Left ventricle myocardium inferior (tissue), 1 donor: ENCODE measurements at regions not wholly inside any gene's neighbourhood (a gene's known extent, or its start where the extent isn't known, plus 50 kb on each side); places are given as distances from the start of the nearest gene placed in this dataset.

Experiments used
- DNase-seq: peaks from one replicate; pipeline ENCODE4 v3.0.0-alpha.2; 2020
- H3K27ac ChIP-seq: fragments of 200-600 bp; replicated peaks from 2 replicates; pipeline ENCODE4 v1.8.0; 2021
- H3K27me3 ChIP-seq: fragments of 200-600 bp; 2 replicates; pipeline ENCODE4 v1.8.0; 2021; ENCODE audit warnings: low read depth
- H3K36me3 ChIP-seq: fragments of 200-600 bp; 2 replicates; pipeline ENCODE4 v1.8.0; 2021
- H3K4me1 ChIP-seq: fragments of 200-600 bp; 2 replicates; pipeline ENCODE4 v1.8.0; 2021
- H3K4me3 ChIP-seq: fragments of 200-600 bp; 2 replicates; pipeline ENCODE4 v1.8.0; 2021; ENCODE audit warnings: mild to moderate bottlenecking, moderate library complexity
- H3K9me3 ChIP-seq: fragments of 200-600 bp; replicated peaks from 2 replicates; pipeline ENCODE4 v1.8.0; 2021
- intact Hi-C: fragments of 100-400 bp; cut with micrococcal nuclease; formaldehyde crosslinking; loops from one replicate; pipeline ENCODE4 v1.11.0; 2022
- TF ChIP-seq, protein P1 (sequence below): fragments of 200-600 bp; IDR thresholded peaks from 2 replicates; pipeline ENCODE4 v1.8.0; 2021; ENCODE audit warnings: antibody characterized with exemption, mild to moderate bottlenecking, borderline replicate concordance
- donor health status: DM: no; HTN: yes; CAD: no; lungs with severe emphysema.

DNA sequence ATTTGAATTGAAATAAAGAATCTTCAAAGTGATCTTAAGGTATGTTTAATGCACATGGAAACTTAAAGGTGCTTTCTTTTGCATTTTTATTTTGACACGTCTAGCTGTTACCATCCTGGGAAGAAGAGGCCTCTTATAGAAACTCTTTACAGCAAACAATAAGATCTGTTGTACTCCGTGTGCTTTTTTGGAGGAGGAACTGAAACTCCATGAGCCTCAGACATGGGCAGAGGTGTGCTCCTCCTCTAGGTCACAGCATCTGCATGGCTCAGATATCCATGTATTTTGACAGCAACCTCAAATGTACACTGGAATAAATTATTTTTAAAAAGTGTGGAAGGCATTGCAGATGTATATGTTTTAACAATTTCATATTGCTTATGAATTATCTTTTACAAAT is 783.3 kb upstream of the SALL3 start:
- intact Hi-C loops: no loop called here
- Histone ChIP-seq H3K36me3 (no peaks in the 10 kb centered on the region), H3K27ac (no peak overlapping the region), H3K4me3 (no peak overlapping the region), H3K27me3 (peaks cover 6% of the 10 kb centered on the region), H3K4me1 (no peaks in the 10 kb centered on the region), H3K9me3 (no peaks in the 10 kb centered on the region)
- TF ChIP-seq, protein P1, sequence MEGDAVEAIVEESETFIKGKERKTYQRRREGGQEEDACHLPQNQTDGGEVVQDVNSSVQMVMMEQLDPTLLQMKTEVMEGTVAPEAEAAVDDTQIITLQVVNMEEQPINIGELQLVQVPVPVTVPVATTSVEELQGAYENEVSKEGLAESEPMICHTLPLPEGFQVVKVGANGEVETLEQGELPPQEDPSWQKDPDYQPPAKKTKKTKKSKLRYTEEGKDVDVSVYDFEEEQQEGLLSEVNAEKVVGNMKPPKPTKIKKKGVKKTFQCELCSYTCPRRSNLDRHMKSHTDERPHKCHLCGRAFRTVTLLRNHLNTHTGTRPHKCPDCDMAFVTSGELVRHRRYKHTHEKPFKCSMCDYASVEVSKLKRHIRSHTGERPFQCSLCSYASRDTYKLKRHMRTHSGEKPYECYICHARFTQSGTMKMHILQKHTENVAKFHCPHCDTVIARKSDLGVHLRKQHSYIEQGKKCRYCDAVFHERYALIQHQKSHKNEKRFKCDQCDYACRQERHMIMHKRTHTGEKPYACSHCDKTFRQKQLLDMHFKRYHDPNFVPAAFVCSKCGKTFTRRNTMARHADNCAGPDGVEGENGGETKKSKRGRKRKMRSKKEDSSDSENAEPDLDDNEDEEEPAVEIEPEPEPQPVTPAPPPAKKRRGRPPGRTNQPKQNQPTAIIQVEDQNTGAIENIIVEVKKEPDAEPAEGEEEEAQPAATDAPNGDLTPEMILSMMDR: no peak
- no peak for DNase-seq

DNA sequence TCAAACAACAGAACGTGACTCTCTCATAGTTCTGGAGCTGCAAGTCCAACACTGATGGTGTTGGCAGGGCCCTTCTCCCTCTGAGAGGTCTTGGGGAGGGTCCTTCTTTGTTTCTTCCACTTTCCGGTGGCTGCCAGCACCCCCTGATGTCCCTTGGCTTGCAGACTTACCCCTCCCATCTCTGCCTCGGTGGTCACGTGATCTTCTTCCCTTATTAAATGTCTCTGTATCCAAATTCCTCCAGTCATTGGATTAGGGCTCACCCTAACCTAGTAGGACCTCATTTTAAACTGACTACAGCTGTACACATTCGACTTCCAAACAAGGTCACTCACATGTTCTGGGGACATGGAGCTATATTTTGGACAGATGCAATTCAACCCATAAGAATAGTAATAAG is 780.6 kb upstream of the SALL3 start:
- Histone ChIP-seq H3K4me1 (no peaks in the 10 kb centered on the region), H3K36me3 (no peaks in the 10 kb centered on the region), H3K27ac (no peak overlapping the region), H3K27me3 (peaks cover 6% of the 10 kb centered on the region), H3K4me3 (no peak overlapping the region), H3K9me3 (no peaks in the 10 kb centered on the region)
- intact Hi-C loops: no loop called here
- DNase-seq: no peak
- TF ChIP-seq, protein P1: no peak

DNA sequence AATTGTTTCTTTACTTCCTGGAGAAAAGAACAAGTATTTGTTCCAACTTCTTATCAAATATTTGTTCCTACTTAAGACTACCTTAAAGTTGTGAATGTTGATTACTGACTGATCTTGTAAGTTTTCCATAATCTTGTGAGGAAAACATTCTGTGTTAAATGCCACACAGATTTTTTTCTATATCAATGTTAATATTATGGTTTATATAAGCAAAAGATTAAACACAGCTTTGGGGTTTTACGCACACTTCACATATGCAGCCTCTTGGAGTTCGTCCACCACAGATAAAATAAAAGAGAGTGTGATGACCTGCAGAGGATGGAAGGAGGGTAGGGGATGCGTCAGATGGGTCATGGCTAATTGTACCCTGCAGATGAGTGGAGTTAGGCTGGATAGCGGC is 780.0 kb upstream of the SALL3 start:
- no peak overlapping the region for H3K4me3 ChIP-seq
- no peak overlapping the region for H3K27ac ChIP-seq
- no peak for DNase-seq
- no peaks in the 10 kb centered on the region for H3K36me3 ChIP-seq
- intact Hi-C loops: no loop called here
- no peaks in the 10 kb centered on the region for H3K4me1 ChIP-seq
- H3K9me3 ChIP-seq: no peaks in the 10 kb centered on the region
- TF ChIP-seq, protein P1: no peak
- peaks cover 6% of the 10 kb centered on the region for H3K27me3 ChIP-seq

DNA sequence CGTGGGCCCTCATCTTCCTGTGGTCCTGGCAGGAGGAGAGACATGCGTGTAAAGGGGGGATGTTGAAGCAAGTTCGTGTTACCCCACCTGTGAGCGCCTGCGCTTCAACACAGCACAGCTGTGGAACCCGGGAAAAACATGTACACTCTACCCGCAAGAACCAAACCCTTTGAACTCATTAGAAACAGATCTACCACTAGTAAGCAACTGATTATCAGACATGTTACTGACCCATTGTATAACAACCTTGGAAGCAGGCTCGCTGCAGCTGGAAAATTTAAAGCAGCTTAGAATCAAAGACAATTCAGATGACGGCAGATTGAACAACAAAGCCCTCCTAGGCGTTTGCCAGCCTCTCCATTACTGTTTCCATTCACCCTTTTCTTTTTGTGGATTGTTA is 771.7 kb upstream of the SALL3 start:
- intact Hi-C loops: no loop called here
- H3K27me3 ChIP-seq: peaks cover 4% of the 10 kb centered on the region
- H3K27ac ChIP-seq: no peak overlapping the region
- no peaks in the 10 kb centered on the region for H3K4me1 ChIP-seq
- H3K9me3 ChIP-seq: no peaks in the 10 kb centered on the region
- TF ChIP-seq, protein P1: no peak
- H3K36me3 ChIP-seq: no peaks in the 10 kb centered on the region
- no peak for DNase-seq
- H3K4me3 ChIP-seq: no peak overlapping the region

DNA sequence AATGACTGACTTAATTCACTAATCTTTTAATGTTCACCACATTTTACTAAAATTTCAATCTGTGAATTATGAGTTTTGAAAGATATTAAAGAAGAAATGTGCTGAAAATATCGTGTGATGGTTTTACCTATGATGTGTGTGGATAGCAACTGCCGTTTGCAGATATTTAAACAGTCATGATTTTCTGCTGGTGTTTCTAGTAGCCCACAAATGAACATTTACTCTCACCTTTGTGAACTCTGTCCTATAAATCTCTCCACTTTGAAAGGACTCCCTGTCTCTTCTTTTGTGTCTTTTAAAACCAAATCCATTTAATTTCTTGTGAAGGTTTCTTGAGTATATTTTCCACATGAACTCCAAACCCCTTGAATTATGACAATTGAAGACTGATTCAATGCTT is 771.2 kb upstream of the SALL3 start:
- peaks cover 4% of the 10 kb centered on the region for H3K27me3 ChIP-seq
- no peak for DNase-seq
- H3K36me3 ChIP-seq: no peaks in the 10 kb centered on the region
- TF ChIP-seq, protein P1: no peak
- intact Hi-C loops: no loop called here
- H3K4me1 ChIP-seq: no peaks in the 10 kb centered on the region
- H3K27ac ChIP-seq: no peak overlapping the region
- no peak overlapping the region for H3K4me3 ChIP-seq
- H3K9me3 ChIP-seq: no peaks in the 10 kb centered on the region
